T-helper 1 cell treated with Interleukin-12 subunit alpha and Interleukin-12 subunit beta and Interleukin-4 antibody, amounts not matched to agents 30 μg/mL and 1 μg/mL, for 36 hours (primary cell): ENCODE measurements at regions not wholly inside any gene's neighbourhood (a gene's known extent, or its start where the extent isn't known, plus 50 kb on each side); places are given as distances from the start of the nearest gene placed in this dataset.
"Not testable (repeated sequence)": the region's sequence is repeated elsewhere in the genome, so short reads cannot be mapped to it uniquely, and the experiment has no call there.

Experiments
- H3K27ac Mint-ChIP-seq: one replicate; pipeline ENCODE4 v1.8.0; 2021; ENCODE audit warnings: mild to moderate bottlenecking, mixed read lengths
- H3K27me3 Mint-ChIP-seq: one replicate; pipeline ENCODE4 v1.8.0; 2021; ENCODE audit warnings: low read depth, mixed read lengths
- H3K36me3 Mint-ChIP-seq: one replicate; pipeline ENCODE4 v1.8.0; 2021; ENCODE audit warnings: low read depth, mixed read lengths
- H3K4me1 Mint-ChIP-seq: one replicate; pipeline ENCODE4 v1.8.0; 2021; ENCODE audit warnings: low read depth, mixed read lengths
- H3K4me3 Mint-ChIP-seq: one replicate; pipeline ENCODE4 v1.8.0; 2021; ENCODE audit warnings: mild to moderate bottlenecking, moderate library complexity, mixed read lengths
- H3K9me3 Mint-ChIP-seq: one replicate; pipeline ENCODE4 v1.8.0; 2021; ENCODE audit warnings: mixed read lengths

- H3K27me3 Mint-ChIP-seq: peaks cover 7% of the 10 kb centered on the region
- peaks cover 3% of the 10 kb centered on the region for H3K4me1 Mint-ChIP-seq
- no peaks in the 10 kb centered on the region for H3K36me3 Mint-ChIP-seq
- H3K27ac Mint-ChIP-seq: no peak overlapping the region
- no peaks in the 10 kb centered on the region for H3K9me3 Mint-ChIP-seq
- no peak overlapping the region for H3K4me3 Mint-ChIP-seq
Measured at GRCh38 chr3:25904206-25904605, 114.3 kb downstream of the OXSM start.

- H3K4me3 Mint-ChIP-seq: no peak overlapping the region
- no peak overlapping the region for H3K27ac Mint-ChIP-seq
- no peaks in the 10 kb centered on the region for H3K36me3 Mint-ChIP-seq
- peaks cover 7% of the 10 kb centered on the region for H3K27me3 Mint-ChIP-seq
- H3K9me3 Mint-ChIP-seq: no peaks in the 10 kb centered on the region
- peaks cover 3% of the 10 kb centered on the region for H3K4me1 Mint-ChIP-seq
Measured at GRCh38 chr3:25906132-25906906, 116.4 kb downstream of the OXSM start.

DNA sequence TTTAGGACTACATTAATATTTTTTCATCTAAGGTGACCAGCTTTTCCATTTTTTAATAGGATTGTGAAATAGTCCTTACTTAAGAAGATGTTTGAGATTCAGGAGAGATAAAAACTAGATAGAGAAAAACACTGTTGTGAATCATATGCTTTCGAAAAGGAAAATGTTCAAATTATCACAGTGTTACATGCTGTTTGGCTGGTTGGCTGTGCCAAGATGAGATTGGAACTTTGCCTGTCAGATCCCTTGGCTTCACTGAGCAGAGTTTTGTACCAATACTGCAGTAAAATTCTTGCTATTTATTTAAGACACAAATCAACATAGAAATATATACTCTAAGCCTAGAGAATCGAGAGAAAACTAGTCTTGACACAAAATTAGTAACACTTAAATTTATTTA is 117.2 kb downstream of the OXSM start:
- Mint-ChIP-seq H3K27me3 (peaks cover 7% of the 10 kb centered on the region), H3K9me3 (no peaks in the 10 kb centered on the region), H3K4me3 (no peak overlapping the region), H3K4me1 (peaks cover 4% of the 10 kb centered on the region), H3K27ac (no peak overlapping the region), H3K36me3 (no peaks in the 10 kb centered on the region)

DNA sequence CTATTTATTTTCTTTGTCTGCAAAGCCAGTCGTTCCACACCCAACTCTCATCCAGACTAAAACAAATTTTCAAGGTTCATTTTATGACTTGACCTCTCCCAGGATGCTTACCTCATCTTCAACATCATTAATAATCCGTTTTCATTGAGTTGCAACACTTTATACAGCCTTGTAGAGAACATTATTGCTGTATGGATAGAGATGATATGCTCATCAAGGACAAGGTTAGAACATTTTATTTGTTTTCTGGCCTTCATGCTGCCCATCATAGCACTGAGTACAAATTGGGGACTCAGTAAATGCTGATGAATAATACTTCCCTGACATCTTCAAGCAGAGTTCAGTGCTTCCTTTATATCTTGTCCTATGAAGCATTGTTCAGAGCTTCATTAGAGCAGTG is 120.2 kb downstream of the OXSM start:
- Mint-ChIP-seq H3K4me1 (peaks cover 4% of the 10 kb centered on the region), H3K4me3 (no peak overlapping the region), H3K27me3 (peaks cover under 1% of the 10 kb centered on the region), H3K36me3 (no peaks in the 10 kb centered on the region), H3K27ac (no peak overlapping the region), H3K9me3 (no peaks in the 10 kb centered on the region)

DNA sequence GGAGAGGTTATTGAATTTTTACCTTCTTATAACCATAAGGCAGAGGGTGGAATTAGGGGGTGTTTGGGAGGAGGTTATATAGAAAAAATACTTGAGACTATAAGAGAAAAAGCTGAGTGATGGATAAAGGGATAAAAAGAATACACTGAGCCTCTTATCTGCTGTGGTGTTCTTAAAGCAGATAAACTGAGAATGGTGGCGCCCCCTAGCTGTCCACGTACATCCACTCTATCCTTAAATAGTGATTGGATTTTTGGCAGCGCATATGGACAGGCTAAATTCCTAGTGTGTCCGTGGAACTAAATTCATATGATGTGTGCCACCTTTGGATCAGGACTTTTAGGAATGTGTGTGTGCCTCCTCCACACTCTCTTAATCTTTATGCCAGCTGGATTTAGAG is 121.1 kb downstream of the OXSM start:
- no peak overlapping the region for H3K27ac Mint-ChIP-seq
- H3K9me3 Mint-ChIP-seq: no peaks in the 10 kb centered on the region
- peaks cover 4% of the 10 kb centered on the region for H3K4me1 Mint-ChIP-seq
- H3K4me3 Mint-ChIP-seq: no peak overlapping the region
- no peaks in the 10 kb centered on the region for H3K36me3 Mint-ChIP-seq
- no peaks in the 10 kb centered on the region for H3K27me3 Mint-ChIP-seq

- Mint-ChIP-seq H3K9me3 (no peaks in the 10 kb centered on the region), H3K4me3 (no peak overlapping the region), H3K4me1 (peaks cover 4% of the 10 kb centered on the region)
Measured at GRCh38 chr3:25911525-25912295, 121.8 kb downstream of the OXSM start.

DNA sequence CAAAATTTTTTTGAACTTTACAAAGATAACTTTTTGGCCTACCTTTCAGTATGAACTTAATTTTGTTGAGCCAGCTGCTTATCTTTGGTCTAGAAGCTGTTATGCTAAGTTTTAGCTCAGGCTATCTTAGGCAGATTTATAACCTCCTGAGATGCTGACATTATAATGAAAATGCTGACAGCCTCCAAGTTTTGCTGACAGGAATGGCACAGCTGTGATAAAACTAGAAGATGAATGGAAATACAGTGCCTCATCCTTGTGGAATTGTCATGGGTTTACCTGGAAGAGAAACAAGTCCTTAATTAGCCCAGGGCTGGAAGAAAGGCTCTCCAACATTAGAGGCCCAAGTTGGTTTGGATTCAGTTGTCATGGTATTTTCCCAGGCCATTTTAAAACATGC is 123.3 kb downstream of the OXSM start:
- no peak overlapping the region for H3K4me3 Mint-ChIP-seq
- no peak overlapping the region for H3K27ac Mint-ChIP-seq
- peaks cover 4% of the 10 kb centered on the region for H3K4me1 Mint-ChIP-seq
- H3K36me3 Mint-ChIP-seq: no peaks in the 10 kb centered on the region
- no peaks in the 10 kb centered on the region for H3K9me3 Mint-ChIP-seq
- no peaks in the 10 kb centered on the region for H3K27me3 Mint-ChIP-seq

More at GRCh38 chr3:25911525-25912295, 121.8 kb downstream of the OXSM start:
- no peaks in the 10 kb centered on the region for H3K27me3 Mint-ChIP-seq
- H3K27ac Mint-ChIP-seq: no peak overlapping the region
- no peaks in the 10 kb centered on the region for H3K36me3 Mint-ChIP-seq

GRCh38 chr3:25915673-25916072 is 125.8 kb downstream of the OXSM start:
- no peaks in the 10 kb centered on the region for H3K36me3 Mint-ChIP-seq
- no peak overlapping the region for H3K27ac Mint-ChIP-seq
- H3K4me1 Mint-ChIP-seq: peaks cover 4% of the 10 kb centered on the region
- no peaks in the 10 kb centered on the region for H3K9me3 Mint-ChIP-seq
- H3K4me3 Mint-ChIP-seq: no peak overlapping the region
- peaks cover 3% of the 10 kb centered on the region for H3K27me3 Mint-ChIP-seq

DNA sequence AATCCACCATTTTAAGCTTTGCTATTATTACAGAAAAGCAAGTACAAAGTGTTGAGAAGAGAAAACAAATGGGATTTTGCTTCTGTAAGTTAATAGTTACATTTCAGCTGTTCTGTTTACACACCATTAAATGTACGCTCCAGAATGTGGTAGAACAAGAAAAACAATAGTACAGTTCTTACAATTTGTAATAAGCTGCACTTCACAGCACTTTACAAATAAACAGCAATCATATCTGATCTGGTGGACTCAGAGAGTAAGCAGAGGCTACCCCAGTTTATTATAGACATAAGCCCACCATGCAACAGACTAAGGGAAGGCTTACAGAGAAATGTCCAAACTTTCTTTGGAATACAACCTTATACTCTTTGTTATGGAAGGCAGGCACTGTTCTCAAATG is 126.4 kb downstream of the OXSM start:
- Mint-ChIP-seq H3K27ac (no peak overlapping the region), H3K4me3 (no peak overlapping the region), H3K36me3 (no peaks in the 10 kb centered on the region), H3K4me1 (peaks cover 4% of the 10 kb centered on the region), H3K9me3 (no peaks in the 10 kb centered on the region), H3K27me3 (peaks cover 7% of the 10 kb centered on the region)

GRCh38 chr3:25931967-25932366 is 142.1 kb downstream of the OXSM start:
- H3K36me3 Mint-ChIP-seq, H3K27me3 Mint-ChIP-seq, H3K9me3 Mint-ChIP-seq, H3K4me3 Mint-ChIP-seq, H3K27ac Mint-ChIP-seq, H3K4me1 Mint-ChIP-seq: not testable (repeated sequence)

- Mint-ChIP-seq H3K27ac (no peak overlapping the region), H3K27me3 (no peaks in the 10 kb centered on the region), H3K4me3 (no peak overlapping the region)
Measured at GRCh38 chr3:25938566-25939325, 148.9 kb downstream of the OXSM start.

GRCh38 chr3:25940935-25941334 is 151.0 kb downstream of the OXSM start:
- no peaks in the 10 kb centered on the region for H3K27me3 Mint-ChIP-seq
- H3K4me3 Mint-ChIP-seq: no peak overlapping the region
- H3K4me1 Mint-ChIP-seq: no peaks in the 10 kb centered on the region
- no peak overlapping the region for H3K27ac Mint-ChIP-seq
- no peaks in the 10 kb centered on the region for H3K9me3 Mint-ChIP-seq
- H3K36me3 Mint-ChIP-seq: no peaks in the 10 kb centered on the region

More at GRCh38 chr3:25938566-25939325, 148.9 kb downstream of the OXSM start:
- H3K36me3 Mint-ChIP-seq: no peaks in the 10 kb centered on the region
- H3K4me1 Mint-ChIP-seq: no peaks in the 10 kb centered on the region
- no peaks in the 10 kb centered on the region for H3K9me3 Mint-ChIP-seq

GRCh38 chr3:25944329-25944728 is 154.4 kb downstream of the OXSM start:
- no peaks in the 10 kb centered on the region for H3K4me1 Mint-ChIP-seq
- no peaks in the 10 kb centered on the region for H3K9me3 Mint-ChIP-seq
- no peak overlapping the region for H3K27ac Mint-ChIP-seq
- no peaks in the 10 kb centered on the region for H3K36me3 Mint-ChIP-seq
- H3K4me3 Mint-ChIP-seq: no peak overlapping the region
- H3K27me3 Mint-ChIP-seq: no peaks in the 10 kb centered on the region

DNA sequence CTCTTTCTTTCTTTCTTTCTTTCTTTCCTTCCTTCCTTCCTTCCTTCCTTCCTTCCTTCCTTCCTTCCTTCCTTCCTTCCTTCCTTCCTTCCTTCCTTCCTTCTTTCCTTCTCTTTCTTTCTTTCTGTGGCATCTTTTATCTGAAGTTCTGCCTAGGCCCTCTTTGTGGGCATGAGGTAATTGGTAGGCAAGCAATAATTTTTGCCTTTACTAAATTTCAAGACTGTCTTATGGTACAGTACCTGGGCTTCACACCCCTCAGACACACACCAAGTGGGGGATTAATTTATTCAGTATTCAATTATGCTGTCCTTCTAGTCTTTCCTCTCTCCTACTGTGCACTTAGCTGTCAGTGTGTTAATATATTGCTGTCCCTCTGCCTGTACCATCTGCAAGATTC is 155.5 kb downstream of the OXSM start:
- Mint-ChIP-seq H3K36me3 (no peaks in the 10 kb centered on the region), H3K4me3 (no peak overlapping the region), H3K27me3 (no peaks in the 10 kb centered on the region), H3K4me1 (no peaks in the 10 kb centered on the region), H3K27ac (no peak overlapping the region), H3K9me3 (no peaks in the 10 kb centered on the region)

GRCh38 chr3:25945836-25946235 is 155.9 kb downstream of the OXSM start:
- H3K27me3 Mint-ChIP-seq: no peaks in the 10 kb centered on the region
- H3K36me3 Mint-ChIP-seq: no peaks in the 10 kb centered on the region
- H3K9me3 Mint-ChIP-seq: no peaks in the 10 kb centered on the region
- no peak overlapping the region for H3K27ac Mint-ChIP-seq
- H3K4me1 Mint-ChIP-seq: no peaks in the 10 kb centered on the region
- no peak overlapping the region for H3K4me3 Mint-ChIP-seq
